UCSD-AML1 (cell line): ENCODE measurements at regions not wholly inside any gene's neighbourhood (a gene's known extent, or its start where the extent isn't known, plus 50 kb on each side); places are given as distances from the start of the nearest gene placed in this dataset.

ENCODE experiments used
- DNase-seq: peaks from one replicate; lab custom pipeline; 2025; ENCODE audit not compliant: unreplicated experiment; lab: John Stamatoyannopoulos, UW

- no peak for DNase-seq
Observed at GRCh38 chr2:6384341-6384740, 481.4 kb downstream of the CMPK2 start.

- no peak for DNase-seq
Observed at GRCh38 chr2:6392354-6392753, 473.4 kb downstream of the CMPK2 start.

- no peak for DNase-seq
Observed at GRCh38 chr2:6392966-6393365, 472.7 kb downstream of the CMPK2 start.

GRCh38 chr2:6393819-6394218 is 471.9 kb downstream of the CMPK2 start:
- no peak for DNase-seq

GRCh38 chr2:6394276-6394675 is 471.4 kb downstream of the CMPK2 start:
- DNase-seq, result no peak

- DNase-seq, result no peak
Observed at GRCh38 chr2:6398421-6398820, 467.3 kb downstream of the CMPK2 start.

GRCh38 chr2:6401301-6401700 is 464.4 kb downstream of the CMPK2 start:
- DNase-seq, result no peak

GRCh38 chr2:6408057-6408456 is 457.6 kb downstream of the CMPK2 start:
- DNase-seq, result no peak

- DNase-seq, result no peak
Observed at GRCh38 chr2:6410313-6410712, 455.4 kb downstream of the CMPK2 start.

- DNase-seq, result no peak
Observed at GRCh38 chr2:6412533-6413091, 453.1 kb downstream of the CMPK2 start.

GRCh38 chr2:6417050-6417449 is 448.7 kb downstream of the CMPK2 start:
- DNase-seq, result no peak

- DNase-seq, result no peak
Observed at GRCh38 chr2:6418291-6418690, 447.4 kb downstream of the CMPK2 start.

GRCh38 chr2:6421138-6421730 is 444.5 kb downstream of the CMPK2 start:
- DNase-seq, result no peak

- DNase-seq, result no peak
Observed at GRCh38 chr2:6421888-6422287, 443.8 kb downstream of the CMPK2 start.

- DNase-seq, result no peak
Observed at GRCh38 chr2:6423157-6423556, 442.6 kb downstream of the CMPK2 start.

GRCh38 chr2:6423944-6424343 is 441.8 kb downstream of the CMPK2 start:
- DNase-seq, result no peak

- DNase-seq, result no peak
Observed at GRCh38 chr2:6425032-6425431, 440.7 kb downstream of the CMPK2 start.

GRCh38 chr2:6429210-6429986 is 436.3 kb downstream of the CMPK2 start:
- no peak for DNase-seq

GRCh38 chr2:6434438-6434837 is 431.3 kb downstream of the CMPK2 start:
- no peak for DNase-seq

GRCh38 chr2:6441800-6442199 is 423.9 kb downstream of the CMPK2 start:
- DNase-seq, result no peak

- DNase-seq, result no peak
Observed at GRCh38 chr2:6442252-6442985, 423.3 kb downstream of the CMPK2 start.
